B cell (primary cell): ENCODE measurements at regions not wholly inside any gene's neighbourhood (a gene's known extent, or its start where the extent isn't known, plus 50 kb on each side); places are given as distances from the start of the nearest gene placed in this dataset.
A peak's percentile ranks its signal among the peaks of the same experiment; 100 is the strongest.
"Not testable (repeated sequence)": the region's sequence is repeated elsewhere in the genome, so short reads cannot be mapped to it uniquely, and the experiment has no call there.

Experiments used
- ATAC-seq: fragments of 200-7000 bp; cut with Tn5 transposase; one replicate; pipeline ENCODE4 v1.10.0; 2021; ENCODE audit warnings: low read depth, mild to moderate bottlenecking, moderate number of reproducible peaks, moderate library complexity
- CTCF ChIA-PET: fragments of 350-600 bp; sonication (Branson Sonifier 250); formaldehyde crosslinking; loops from one replicate; lab custom pipeline; 2021; ENCODE audit warnings: antibody characterized with exemption, inconsistent platforms; lab: Charles Lee
- POLR2A ChIA-PET: fragments of 350-600 bp; sonication (Branson Sonifier 250); formaldehyde crosslinking; loops from one replicate; lab custom pipeline; 2021; ENCODE audit warnings: antibody characterized with exemption; lab: Charles Lee
- DNase-seq: peaks from one replicate; pipeline ENCODE4 v3.0.0; 2013
- H2AFZ ChIP-seq: 2 replicates; pipeline ENCODE4 v1.6.1; 2012; ENCODE audit warnings: mild to moderate bottlenecking, low read depth, low read length; ENCODE audit not compliant: insufficient read depth, poor library complexity, severe bottlenecking
- H3K27ac ChIP-seq, 2 donors: 1 replicate in 1 of 2; 2 replicates in 1 of 2; pipeline ENCODE4 v1.5.1; 2012 to 2013; ENCODE audit warnings: low read length in 2 of 2, mild to moderate bottlenecking in 2 of 2, moderate library complexity in 1 of 2
- H3K27me3 ChIP-seq, 4 experiments: fragments of 200-600 bp in 1 of 4; sonication (generic) in 1 of 4; replicated peaks in 1 of 4; 1 replicate in 2 of 4; 2 replicates in 2 of 4; pipeline versions ENCODE4 v1.6.1 to v1.7.0; 2013 to 2016; ENCODE audit warnings: low read length in 3 of 4, mild to moderate bottlenecking in 2 of 4, mixed read lengths in 1 of 4, moderate library complexity in 1 of 4; ENCODE audit not compliant: insufficient read depth in 4 of 4, control insufficient read depth in 3 of 4; ENCODE audit errors: control extremely low read depth in 1 of 4
- H3K36me3 ChIP-seq, 2 experiments: replicated peaks in 1 of 2; 1 replicate in 1 of 2; 2 replicates in 1 of 2; pipeline versions ENCODE4 v1.6.1 to v1.7.1; 2013; ENCODE audit warnings: low read length in 1 of 2; ENCODE audit not compliant: insufficient read depth in 2 of 2, control insufficient read depth in 1 of 2; ENCODE audit errors: control extremely low read depth in 1 of 2, extremely low read depth in 1 of 2
- H3K4me1 ChIP-seq, 2 donors: fragments of 200-600 bp in 1 of 2; sonication (generic) in 1 of 2; 1 replicate in 1 of 2; 2 replicates in 1 of 2; pipeline versions ENCODE4 v1.5.1 to v1.6.1; 2013 to 2017; ENCODE audit warnings: low read length in 2 of 2; ENCODE audit not compliant: control insufficient read depth in 2 of 2, insufficient read depth in 2 of 2
- H3K4me2 ChIP-seq: replicated peaks from 2 replicates; pipeline ENCODE3; 2012; ENCODE audit warnings: mild to moderate bottlenecking, low read depth, low read length; ENCODE audit not compliant: poor library complexity, severe bottlenecking
- H3K4me3 ChIP-seq, 5 experiments: fragments of 200-600 bp in 1 of 5; sonication (generic) in 1 of 5; 1 replicate in 3 of 5; 2 replicates in 2 of 5; pipeline versions ENCODE4 v1.5.1 to v1.7.0; 2011 to 2016; ENCODE audit warnings: low read length in 4 of 5, mild to moderate bottlenecking in 4 of 5, low read depth in 2 of 5, control low read depth in 1 of 5, moderate library complexity in 1 of 5; ENCODE audit not compliant: insufficient read depth in 1 of 5; ENCODE audit errors: control extremely low read depth in 1 of 5, extremely low read depth in 1 of 5
- H3K79me2 ChIP-seq: fragments of 200-600 bp; sonication (generic); one replicate; pipeline ENCODE4 v1.6.0; 2016; ENCODE audit warnings: low read length; ENCODE audit not compliant: control insufficient read depth, insufficient read depth
- H3K9ac ChIP-seq: fragments of 200-600 bp; sonication (generic); 2 replicates; pipeline ENCODE4 v1.6.1; 2017; ENCODE audit warnings: mild to moderate bottlenecking, low read length, moderate library complexity
- H3K9me3 ChIP-seq, 3 donors: one replicate each; pipeline versions ENCODE4 v1.6.1 to v1.7.1; 2013; ENCODE audit warnings: low read length in 2 of 3; ENCODE audit not compliant: control insufficient read depth in 2 of 3, insufficient read depth in 1 of 3; ENCODE audit errors: control extremely low read depth in 1 of 3
- H4K20me1 ChIP-seq: 2 replicates; pipeline ENCODE4 v1.6.0; 2012; ENCODE audit warnings: mild to moderate bottlenecking, low read length; ENCODE audit not compliant: insufficient read depth, control insufficient read depth, poor library complexity, severe bottlenecking
- H3K27ac Mint-ChIP-seq: one replicate; pipeline ENCODE4 v1.8.0; 2021; ENCODE audit warnings: mixed read lengths
- H3K27me3 Mint-ChIP-seq: one replicate; pipeline ENCODE4 v1.8.0; 2021; ENCODE audit warnings: mixed read lengths
- H3K4me1 Mint-ChIP-seq: one replicate; pipeline ENCODE4 v1.8.0; 2021; ENCODE audit warnings: mixed read lengths
- H3K4me3 Mint-ChIP-seq: one replicate; pipeline ENCODE4 v1.8.0; 2021; ENCODE audit warnings: mixed read lengths
- H3K9me3 Mint-ChIP-seq: one replicate; pipeline ENCODE4 v1.8.0; 2022; ENCODE audit warnings: mixed read lengths; ENCODE audit not compliant: insufficient read depth
- WGBS: methylation state at CpG from one replicate; pipeline ENCODE4 v1.1.5; 2013; ENCODE audit warnings: missing lambda C conversion rate; ENCODE audit not compliant: insufficient coverage; 5-methylcytosine and 5-hydroxymethylcytosine counted together
- intact Hi-C: fragments of 100-400 bp; cut with micrococcal nuclease; formaldehyde crosslinking; loops from one replicate; pipeline ENCODE4 v1.10.0; 2022

DNA sequence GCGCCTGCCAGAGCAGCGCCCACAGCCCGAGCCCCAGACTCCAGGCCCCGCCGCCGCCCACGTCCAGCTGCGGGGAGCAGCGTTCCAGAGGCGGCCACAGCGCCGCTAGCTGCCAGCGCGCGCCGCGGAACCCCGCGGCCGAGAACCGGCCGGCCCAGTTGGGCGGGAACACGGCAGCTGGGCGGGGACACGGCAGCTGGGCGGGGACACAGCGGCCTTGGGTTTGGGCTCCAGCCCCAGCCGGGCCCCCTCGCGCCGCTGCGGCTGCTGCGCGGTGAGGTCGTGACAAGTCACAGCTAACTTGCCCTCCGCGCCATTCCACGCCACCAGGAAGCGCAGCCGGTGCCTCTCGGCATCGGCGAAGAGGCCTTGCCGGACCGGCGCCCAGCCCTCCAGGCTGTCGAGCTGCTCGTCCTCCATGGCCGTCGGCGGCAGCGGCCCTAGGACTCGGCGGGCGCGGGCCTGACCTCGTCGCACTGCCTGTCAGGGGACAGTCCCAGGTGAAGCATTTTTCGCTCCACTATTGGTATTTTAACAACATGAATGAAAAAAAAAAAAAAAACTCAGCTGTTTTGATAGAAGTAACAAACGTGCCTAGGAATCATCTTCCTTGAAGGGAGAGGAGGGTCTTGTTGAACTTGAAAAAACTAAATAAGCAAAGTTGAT is 56.6 kb upstream of the GOLGA8N start:
- H3K9ac ChIP-seq: peak overlapping the region; percentile 59
- H3K27ac ChIP-seq: peak overlapping the region; percentile 41 to 64
- POLR2A ChIA-PET: not testable (repeated sequence)

GRCh38 chr15:32536057-32536493 is 57.2 kb upstream of the GOLGA8N start:
- POLR2A ChIA-PET, H3K4me3 ChIP-seq, DNase-seq: not testable (repeated sequence)

More for the DNA sequence above, 56.6 kb upstream of the GOLGA8N start:
- intact Hi-C loops, CTCF ChIA-PET, H3K79me2 ChIP-seq, H3K27me3 Mint-ChIP-seq, H4K20me1 ChIP-seq, H3K27me3 ChIP-seq, H3K36me3 ChIP-seq, H3K4me1 Mint-ChIP-seq, H3K27ac Mint-ChIP-seq, H3K4me2 ChIP-seq, H3K9me3 Mint-ChIP-seq, H3K4me1 ChIP-seq, H3K9me3 ChIP-seq: not testable (repeated sequence)
- Histone ChIP-seq H2AFZ (peak overlapping the region; percentile 62), H3K4me3 (peak overlapping the region in 4 of 5 experiments; percentile 37 to 58 (median 52))
- peak overlapping the region; percentile 59 for H3K4me3 Mint-ChIP-seq
- DNase-seq (peak; percentile 66), ATAC-seq (peak; percentile 96)
- 0% methylated on average over 11 of the region's 61 CpGs for WGBS

GRCh38 chr15:32535150-32535898 is 57.9 kb upstream of the GOLGA8N start:
- H3K9me3 Mint-ChIP-seq, H3K4me3 ChIP-seq, ATAC-seq, POLR2A ChIA-PET, H2AFZ ChIP-seq, H3K27me3 Mint-ChIP-seq, DNase-seq, H3K4me2 ChIP-seq, CTCF ChIA-PET, intact Hi-C loops, H3K27ac Mint-ChIP-seq, H3K27ac ChIP-seq, H3K4me3 Mint-ChIP-seq, H3K79me2 ChIP-seq, H3K4me1 Mint-ChIP-seq, H3K27me3 ChIP-seq, H3K4me1 ChIP-seq, H3K36me3 ChIP-seq, H3K9ac ChIP-seq, H3K9me3 ChIP-seq, H4K20me1 ChIP-seq: not testable (repeated sequence)
- no CpG with 5 or more reads among the region's 10 CpGs for WGBS

More at GRCh38 chr15:32536057-32536493, 57.2 kb upstream of the GOLGA8N start:
- H3K27me3 ChIP-seq, CTCF ChIA-PET, H2AFZ ChIP-seq, H3K27ac Mint-ChIP-seq, H3K9ac ChIP-seq, H3K27ac ChIP-seq, H3K4me1 ChIP-seq, H4K20me1 ChIP-seq, H3K9me3 ChIP-seq, H3K4me3 Mint-ChIP-seq, H3K36me3 ChIP-seq, H3K4me1 Mint-ChIP-seq, H3K9me3 Mint-ChIP-seq, H3K27me3 Mint-ChIP-seq, H3K79me2 ChIP-seq, H3K4me2 ChIP-seq, intact Hi-C loops: not testable (repeated sequence)
- WGBS: no CpG with 5 or more reads among the region's 55 CpGs
- peak; percentile 48 for ATAC-seq

GRCh38 chr15:32522900-32523299 is 67.5 kb upstream of the GOLGA8O start:
- H3K4me3 Mint-ChIP-seq, H3K36me3 ChIP-seq, H3K27me3 Mint-ChIP-seq, H3K27ac ChIP-seq, H3K4me2 ChIP-seq, H3K9me3 Mint-ChIP-seq, H3K9me3 ChIP-seq, POLR2A ChIA-PET, H3K27me3 ChIP-seq, H4K20me1 ChIP-seq, H3K27ac Mint-ChIP-seq, H2AFZ ChIP-seq, ATAC-seq, H3K4me3 ChIP-seq, CTCF ChIA-PET, H3K9ac ChIP-seq, H3K4me1 ChIP-seq, H3K4me1 Mint-ChIP-seq, DNase-seq, H3K79me2 ChIP-seq, intact Hi-C loops: not testable (repeated sequence)
- no CpG with 5 or more reads among the region's 6 CpGs for WGBS
